Omental fat pad (tissue), 3 donors: ENCODE measurements at regions not wholly inside any gene's neighbourhood (a gene's known extent, or its start where the extent isn't known, plus 50 kb on each side); places are given as distances from the start of the nearest gene placed in this dataset.

Experiments used
- ATAC-seq: fragments of 150-250 bp; one replicate; pipeline ENCODE4 v1.9.1; 2016; ENCODE audit warnings: mild to moderate bottlenecking, moderate library complexity; ENCODE audit not compliant: low FRiP score
- DNase-seq: peaks from one replicate; pipeline ENCODE4 v3.0.0-alpha.2; 2019; ENCODE audit warnings: low spot score
- CTCF ChIP-seq, 3 donors: fragments of 450-650 bp; IDR thresholded peaks; one replicate each; pipeline ENCODE4 v1.5.1; 2016 to 2017; ENCODE audit warnings: antibody characterized with exemption in 3 of 3, mild to moderate bottlenecking in 3 of 3, moderate library complexity in 2 of 3

- no peak for TF ChIP-seq CTCF (IDR thresholded peaks at IDR 0.05)
- ATAC-seq, result no peak
These were observed 1143.8 kb upstream of the TENM4 start for GRCh38 chr11:80584661-80585060.

GRCh38 chr11:80569832-80570231 is 1129.0 kb upstream of the TENM4 start:
- TF ChIP-seq CTCF (IDR thresholded peaks at IDR 0.05), result no peak
- ATAC-seq (no peak), DNase-seq (no peak)

More at GRCh38 chr11:80584661-80585060, 1143.8 kb upstream of the TENM4 start:
- no peak for DNase-seq

- TF ChIP-seq CTCF (IDR thresholded peaks at IDR 0.05), result no peak
- no peak for DNase-seq
- no peak for ATAC-seq
These were observed 1124.4 kb upstream of the TENM4 start for GRCh38 chr11:80565231-80565630.

GRCh38 chr11:80562523-80563125 is 1121.8 kb upstream of the TENM4 start:
- ATAC-seq (no peak), DNase-seq (no peak)
- TF ChIP-seq CTCF (IDR thresholded peaks at IDR 0.05), result no peak

- TF ChIP-seq CTCF (IDR thresholded peaks at IDR 0.05), result no peak
- ATAC-seq (no peak), DNase-seq (no peak)
These were observed 1119.1 kb upstream of the TENM4 start for GRCh38 chr11:80559942-80560341.

GRCh38 chr11:80553565-80553964 is 1112.7 kb upstream of the TENM4 start:
- DNase-seq (no peak), ATAC-seq (no peak)
- no peak for TF ChIP-seq CTCF (IDR thresholded peaks at IDR 0.05)

GRCh38 chr11:80542704-80543103 is 1101.9 kb upstream of the TENM4 start:
- DNase-seq, result no peak
- TF ChIP-seq CTCF (IDR thresholded peaks at IDR 0.05), result no peak
- ATAC-seq, result no peak
